Keratinocyte (primary cell): ENCODE measurements at regions not wholly inside any gene's neighbourhood (a gene's known extent, or its start where the extent isn't known, plus 50 kb on each side); places are given as distances from the start of the nearest gene placed in this dataset.
"Not testable (repeated sequence)": the region's sequence is repeated elsewhere in the genome, so short reads cannot be mapped to it uniquely, and the experiment has no call there.

Source experiments
- CTCF ChIP-seq, 3 experiments: IDR thresholded peaks in 1 of 3; conservative IDR thresholded peaks in 1 of 3; optimal IDR thresholded peaks in 1 of 3; 2 replicates in 2 of 3; 3 replicates in 1 of 3; pipeline versions ENCODE3 to v1.5.1; 2011; ENCODE audit warnings: low read length in 3 of 3, mild to moderate bottlenecking in 3 of 3, moderate library complexity in 2 of 3, control low read depth in 1 of 3, inconsistent platforms in 1 of 3; ENCODE audit not compliant: insufficient read depth in 2 of 3; ENCODE audit errors: extremely low read depth in 1 of 3
- EZH2 ChIP-seq: IDR thresholded peaks from one replicate; pipeline ENCODE4 v1.6.1; 2012; ENCODE audit warnings: inconsistent platforms, mild to moderate bottlenecking, low read length, moderate library complexity

GRCh38 chr1:146672608-146673007, 265.5 kb upstream of the NBPF12 start:
- TF ChIP-seq CTCF (optimal IDR thresholded peaks at IDR 0.05 in 1 of 3, IDR thresholded peaks at IDR 0.05 in 1 of 3, conservative IDR thresholded peaks at IDR 0.05 in 1 of 3; ENCODE audit: extremely low read depth in 1 of 3, insufficient read depth in 2 of 3, low read length in 3 of 3); EZH2: not testable (repeated sequence)
